ENCODE measurements at regions not wholly inside any gene's neighbourhood (a gene's known extent, or its start where the extent isn't known, plus 50 kb on each side); places are given as distances from the start of the nearest gene placed in this dataset.

DNA sequence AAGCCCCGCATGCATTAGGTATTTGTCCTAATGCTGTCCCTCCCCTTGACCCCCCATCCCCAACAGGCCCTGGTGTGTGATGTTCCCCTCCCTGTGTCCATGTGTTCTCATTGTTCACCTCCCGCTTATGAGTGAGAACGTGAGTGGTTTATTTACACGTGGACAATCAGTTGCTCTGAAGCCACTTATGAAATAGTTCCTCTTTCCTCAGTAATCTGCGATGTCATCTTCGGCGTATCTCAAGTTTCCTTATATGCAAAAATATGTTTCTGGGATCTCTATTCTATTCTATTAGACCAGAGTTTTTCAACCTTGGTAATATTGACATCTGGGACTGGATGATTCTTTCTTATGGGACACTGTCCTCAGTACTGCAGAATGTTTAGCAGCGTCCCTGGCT is 56.0 kb upstream of the DCD start:
- POLR2A ChIA-PET = no interaction called here
- peaks cover 5% of the 10 kb centered on the region for H3K27me3 Mint-ChIP-seq
- H3K36me3 Mint-ChIP-seq (ENCODE audit: low read depth) = no peaks in the 10 kb centered on the region
- H3K9me3 Mint-ChIP-seq = no peaks in the 10 kb centered on the region
- no peak for DNase-seq
- H3K4me3 Mint-ChIP-seq = no peak overlapping the region
- H3K4me1 Mint-ChIP-seq = no peaks in the 10 kb centered on the region
- intact Hi-C loops (cut with micrococcal nuclease) = no loop called here
- no peak for ATAC-seq (ENCODE audit: low read depth)
- CTCF ChIA-PET = no interaction called here
- no peak for TF ChIP-seq CTCF (IDR thresholded peaks at IDR 0.05)
- no peak overlapping the region for H3K27ac Mint-ChIP-seq

GRCh38 chr12:54701940-54702592 is 53.9 kb upstream of the DCD start:
- Mint-ChIP-seq H3K27ac (no peak overlapping the region), H3K9me3 (no peaks in the 10 kb centered on the region), H3K27me3 (peaks cover 8% of the 10 kb centered on the region), H3K4me3 (no peak overlapping the region), H3K4me1 (no peaks in the 10 kb centered on the region), H3K36me3 (ENCODE audit: low read depth) (no peaks in the 10 kb centered on the region)
- intact Hi-C loops (cut with micrococcal nuclease) = loop anchor here (1.0 kb wide), 3 partner anchors 256 to 441 kb away; no protein-coding TSS in a partner anchor
- ATAC-seq (ENCODE audit: low read depth) = no peak
- TF ChIP-seq CTCF (IDR thresholded peaks at IDR 0.05) = no peak
- POLR2A ChIA-PET = no interaction called here
- no peak for DNase-seq
- CTCF ChIA-PET = interaction anchor here (1.0 to 3.1 kb wide), 10 partner anchors 11 to 440 kb away, joined by 3 to 22 read pairs (median 5); partner anchors contain the start of gene TESPA1

DNA sequence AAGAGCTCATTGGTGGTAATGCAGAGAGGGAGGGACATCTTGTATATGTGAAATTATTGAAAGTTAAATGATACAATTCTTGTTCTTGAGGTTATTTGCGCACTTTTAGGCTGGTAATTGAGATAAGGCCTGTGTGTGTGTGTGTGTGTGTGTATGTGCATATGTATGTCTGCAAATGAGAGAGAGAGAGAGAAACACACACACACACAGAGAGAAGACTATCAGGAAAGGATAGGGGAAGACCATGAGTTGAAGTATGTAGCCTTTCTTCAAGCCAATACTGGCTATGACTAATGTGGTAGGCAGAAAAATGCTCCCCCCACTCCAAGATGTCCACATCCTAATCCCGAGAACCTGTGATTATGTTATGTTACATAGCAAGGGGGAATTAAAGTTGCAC is 52.7 kb upstream of the DCD start:
- no peaks in the 10 kb centered on the region for H3K36me3 Mint-ChIP-seq (ENCODE audit: low read depth)
- H3K4me1 Mint-ChIP-seq = no peaks in the 10 kb centered on the region
- ChIA-PET POLR2A (no interaction called here), CTCF (interaction anchor here (0.7 to 3.1 kb wide), 6 partner anchors 21 to 371 kb away, joined by 3 to 22 read pairs (median 4); no protein-coding TSS in a partner anchor)
- ATAC-seq (ENCODE audit: low read depth) (no peak), DNase-seq (no peak)
- H3K27ac Mint-ChIP-seq = no peak overlapping the region
- peaks cover 12% of the 10 kb centered on the region for H3K27me3 Mint-ChIP-seq
- H3K4me3 Mint-ChIP-seq = no peak overlapping the region
- intact Hi-C loops (cut with micrococcal nuclease) = no loop called here
- TF ChIP-seq CTCF (IDR thresholded peaks at IDR 0.05) = no peak
- H3K9me3 Mint-ChIP-seq = no peaks in the 10 kb centered on the region

- TF ChIP-seq CTCF (IDR thresholded peaks at IDR 0.05) = no peak
- Mint-ChIP-seq H3K27me3 (peaks cover 12% of the 10 kb centered on the region), H3K4me1 (no peaks in the 10 kb centered on the region), H3K4me3 (no peak overlapping the region), H3K36me3 (ENCODE audit: low read depth) (no peaks in the 10 kb centered on the region), H3K27ac (no peak overlapping the region), H3K9me3 (no peaks in the 10 kb centered on the region)
- CTCF ChIA-PET = interaction anchor here (0.7 to 3.1 kb wide), 2 partner anchors 20 to 257 kb away, joined by 3 to 14 read pairs; no protein-coding TSS in a partner anchor
- POLR2A ChIA-PET = no interaction called here
- intact Hi-C loops (cut with micrococcal nuclease) = no loop called here
- ATAC-seq (ENCODE audit: low read depth) (no peak), DNase-seq (no peak)
These were observed 52.1 kb upstream of the DCD start for GRCh38 chr12:54700301-54700700.

Data from activated B cell treated with CpG ODN at 0.5 μM for 24 hours (primary cell).